ENCODE measurements at regions not wholly inside any gene's neighbourhood (a gene's known extent, or its start where the extent isn't known, plus 50 kb on each side); places are given as distances from the start of the nearest gene placed in this dataset.

GRCh38 chr16:26295625-26296304 is 604.0 kb downstream of the HS3ST4 start:
- no peak for TF ChIP-seq CTCF (IDR thresholded peaks at IDR 0.05)
- no peak for TF ChIP-seq POLR2A (IDR thresholded peaks at IDR 0.05)

Measured in heart left ventricle (tissue), 13 donors.